GM19463 (cell line): ENCODE measurements at regions not wholly inside any gene's neighbourhood (a gene's known extent, or its start where the extent isn't known, plus 50 kb on each side); places are given as distances from the start of the nearest gene placed in this dataset.
"Not testable (repeated sequence)": the region's sequence is repeated elsewhere in the genome, so short reads cannot be mapped to it uniquely, and the experiment has no call there.

Experiments used
- ATAC-seq: cut with Tn5 transposase; IDR thresholded peaks from one replicate; pipeline ENCODE4 v1.9.1; 2021; ENCODE audit warnings: mild to moderate bottlenecking, moderate library complexity; ENCODE audit not compliant: unreplicated experiment

DNA sequence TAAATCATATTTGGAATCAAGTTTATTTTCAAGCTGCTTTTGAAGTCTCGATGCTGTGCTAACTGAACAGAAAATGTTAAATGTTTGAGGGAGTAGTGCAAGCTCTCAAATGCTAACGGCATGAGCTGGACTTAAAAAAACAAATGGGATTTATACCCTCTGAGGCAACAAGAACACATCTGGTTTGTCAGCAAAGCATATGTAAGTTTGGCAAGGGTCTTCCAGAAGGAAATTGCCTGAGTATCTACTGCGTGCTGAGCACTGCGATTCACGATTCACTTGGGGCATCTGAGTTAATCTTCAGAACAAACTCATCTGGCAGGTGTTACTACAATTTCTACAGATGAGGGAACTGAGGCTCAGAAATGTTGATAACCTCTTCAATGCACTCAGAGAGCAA lies 98.4 kb upstream of the C9orf72 start:
- no peak for ATAC-seq

DNA sequence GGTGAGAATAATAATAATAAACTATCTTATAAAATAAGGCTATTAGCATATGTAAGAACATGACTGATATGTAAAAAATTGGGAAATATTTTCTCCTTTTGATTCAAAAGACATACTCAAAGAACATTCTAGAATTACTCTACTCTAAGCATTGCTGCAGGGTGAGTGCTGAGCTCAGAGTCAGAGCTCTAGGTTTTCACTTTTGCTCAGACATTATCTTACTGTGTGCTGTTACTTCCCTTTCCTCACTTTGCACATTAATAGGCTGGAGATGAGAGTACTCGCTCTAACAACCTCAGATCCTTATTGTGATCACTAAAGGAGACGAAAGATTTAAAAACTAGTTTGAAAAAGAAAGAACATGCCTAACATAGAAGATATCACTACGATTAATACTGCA lies 99.4 kb upstream of the C9orf72 start:
- no peak for ATAC-seq

DNA sequence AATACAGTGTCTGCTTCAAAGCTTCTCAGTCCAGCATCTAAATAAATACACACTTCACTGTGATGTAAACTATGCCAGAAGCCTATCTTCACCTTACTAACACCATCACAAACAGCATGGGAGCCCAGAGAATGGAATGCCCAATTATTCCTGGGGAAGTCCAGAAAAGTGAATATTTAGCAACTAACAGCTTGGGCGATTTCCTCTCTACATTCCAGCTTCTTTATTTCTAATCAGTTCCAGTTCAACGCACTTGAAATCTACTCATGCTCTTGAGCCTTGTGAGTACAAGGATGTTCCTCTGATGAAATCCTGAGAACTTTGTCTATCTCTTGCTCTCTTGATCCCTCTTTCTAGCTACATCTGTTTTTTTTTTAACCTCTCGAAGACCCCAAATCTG lies 100.4 kb upstream of the C9orf72 start:
- ATAC-seq = no peak

DNA sequence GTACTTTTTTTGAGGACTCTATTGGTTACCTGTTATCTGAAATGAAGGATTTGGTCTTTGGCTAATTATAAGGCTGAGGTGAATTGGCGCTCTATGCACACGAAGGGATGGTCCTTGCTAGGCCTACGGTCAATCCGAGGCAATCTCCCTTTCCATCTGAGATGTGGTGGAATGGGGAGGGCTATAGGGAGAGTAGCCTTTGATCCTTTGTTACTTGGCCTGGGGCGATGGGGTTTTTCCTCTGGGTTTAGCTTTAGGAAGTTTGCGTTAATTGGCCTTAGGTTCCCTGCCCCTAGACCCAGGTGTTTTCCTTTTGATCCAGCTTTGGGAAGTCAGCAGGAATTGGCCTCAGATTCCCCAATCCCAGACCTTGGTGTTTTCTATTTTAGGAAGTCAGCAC lies 102.1 kb upstream of the C9orf72 start:
- no peak for ATAC-seq

DNA sequence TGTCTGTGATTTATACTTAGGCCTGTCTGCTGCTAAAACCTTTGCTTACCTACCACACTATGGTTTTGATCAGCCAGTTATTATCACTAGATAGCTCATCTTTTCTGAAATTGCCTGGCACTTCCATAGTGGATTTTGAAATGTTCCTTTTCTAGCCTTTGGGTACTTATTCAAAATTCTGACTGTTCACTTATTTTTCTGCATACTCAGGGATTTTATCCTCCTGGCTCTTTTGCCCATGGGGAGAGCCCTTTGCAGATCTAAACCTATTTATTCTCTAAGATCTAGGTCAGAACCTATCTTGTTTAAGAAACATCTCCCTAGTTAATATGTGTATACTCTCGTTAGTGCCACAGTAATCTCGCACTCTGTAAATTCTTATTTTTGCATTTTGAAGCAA lies 103.5 kb upstream of the C9orf72 start:
- no peak for ATAC-seq

DNA sequence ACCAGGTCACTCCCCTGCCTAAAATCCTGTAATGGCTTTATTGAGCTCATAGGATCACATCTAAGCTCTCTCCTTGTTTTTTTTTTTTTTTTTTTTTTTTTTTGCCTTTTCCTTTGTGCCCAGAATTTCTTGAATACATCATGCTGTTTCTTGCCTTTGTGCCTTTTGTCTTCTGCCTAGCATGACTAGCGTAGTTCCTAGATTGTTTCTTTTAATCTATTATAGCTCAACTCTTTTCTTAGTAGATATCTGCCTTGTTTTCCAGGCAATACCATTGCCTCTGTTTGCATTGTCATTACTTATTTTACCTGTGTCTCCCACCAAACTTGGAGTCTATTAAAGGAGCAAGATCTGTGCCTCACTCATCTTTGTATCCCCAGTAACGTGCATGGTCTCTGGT lies 106.1 kb upstream of the C9orf72 start:
- ATAC-seq = no peak

DNA sequence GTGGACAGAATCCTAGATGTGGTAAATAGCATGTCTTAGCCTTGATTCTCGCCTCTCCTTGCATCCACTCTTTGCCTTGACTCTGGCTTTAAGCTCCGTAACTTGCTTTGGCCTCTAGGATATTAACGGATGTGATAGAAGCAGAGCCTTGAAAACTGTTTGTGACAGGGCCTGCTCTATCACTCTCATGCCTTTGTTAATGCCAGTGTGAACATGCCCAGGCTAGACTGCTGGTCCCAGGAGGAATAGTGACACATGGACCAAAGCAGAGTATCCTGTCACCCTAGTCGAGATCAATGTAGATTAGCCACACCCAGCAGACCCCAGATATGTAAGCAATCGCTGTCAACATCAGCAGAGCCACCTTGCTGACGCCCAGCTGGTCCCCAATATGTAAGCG lies 109.9 kb upstream of the C9orf72 start:
- ATAC-seq = no peak

DNA sequence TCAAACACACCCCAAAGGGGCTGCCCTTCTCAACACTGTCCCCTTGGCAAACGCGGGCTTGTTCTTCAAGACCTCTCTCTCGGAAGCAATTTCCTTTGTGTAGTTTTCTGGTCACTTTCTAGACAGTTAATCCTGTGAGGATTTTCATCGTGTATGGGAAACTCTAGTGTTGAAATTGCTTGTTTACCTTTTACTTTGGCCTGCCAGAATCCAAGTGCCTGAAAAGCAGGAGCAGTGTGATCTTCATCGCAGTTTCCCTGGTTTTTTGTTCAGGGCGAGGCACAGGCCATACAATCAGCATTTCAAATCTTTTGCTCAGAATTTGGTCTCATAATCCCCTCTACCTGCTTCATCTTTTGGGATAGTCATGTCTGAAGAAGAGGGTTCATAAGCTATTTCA lies 115.7 kb upstream of the C9orf72 start:
- ATAC-seq = no peak

DNA sequence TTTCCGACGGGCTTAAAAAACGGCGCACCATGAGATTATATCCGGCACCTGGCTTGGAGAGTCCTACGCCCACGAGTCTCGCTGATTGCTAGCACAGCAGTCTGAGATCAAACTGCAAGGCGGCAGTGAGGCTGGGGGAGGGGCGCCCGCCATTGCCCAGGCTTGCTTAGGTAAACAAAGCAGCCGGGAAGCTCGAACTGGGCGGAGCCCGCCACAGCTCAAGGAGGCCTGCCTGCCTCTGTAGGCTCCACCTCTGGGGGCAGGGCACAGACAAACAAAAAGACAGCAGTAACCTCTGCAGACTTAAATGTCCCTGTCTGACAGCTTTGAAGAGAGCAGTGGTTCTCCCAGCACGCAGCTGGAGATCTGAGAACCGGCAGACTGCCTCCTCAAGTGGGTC lies 117.5 kb upstream of the C9orf72 start:
- not testable (repeated sequence) for ATAC-seq

DNA sequence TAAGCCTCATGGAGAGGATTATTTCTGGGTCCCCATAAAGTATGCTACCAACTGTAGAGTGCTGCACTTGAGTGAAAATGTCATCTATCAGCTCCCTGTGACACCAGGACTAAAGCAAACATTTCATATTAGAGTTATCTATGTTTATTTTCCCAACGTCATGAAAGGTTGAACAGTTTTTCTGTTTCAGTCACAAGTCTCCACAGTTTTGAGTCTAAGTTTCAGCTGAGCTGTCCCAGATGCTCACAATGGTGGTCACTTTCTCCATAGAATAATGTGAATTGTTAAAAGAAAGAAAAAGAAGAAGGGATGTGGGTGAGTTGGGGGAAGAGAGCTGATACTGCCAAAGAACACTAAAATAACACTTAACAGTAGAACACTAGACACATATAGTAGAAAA lies 126.3 kb upstream of the C9orf72 start:
- no peak for ATAC-seq

DNA sequence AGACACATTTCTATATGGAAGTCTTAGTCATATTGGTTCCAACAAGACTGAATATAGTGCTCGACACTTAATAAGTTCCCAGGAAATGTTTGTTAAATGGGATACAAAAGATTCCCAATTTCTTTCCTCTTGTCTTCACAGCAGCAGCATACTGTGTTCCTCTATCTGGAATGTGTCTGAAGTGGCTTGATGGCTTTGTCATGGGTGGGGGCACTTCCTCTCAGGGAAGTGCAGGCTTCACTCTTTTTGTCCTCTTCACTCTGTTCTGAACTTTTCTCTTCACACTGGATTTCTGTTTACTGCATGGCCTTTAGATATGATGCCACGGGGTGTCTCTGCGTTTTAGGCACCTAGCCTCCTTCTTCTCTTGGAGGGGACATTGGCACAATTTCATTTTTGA lies 127.7 kb upstream of the C9orf72 start:
- no peak for ATAC-seq

DNA sequence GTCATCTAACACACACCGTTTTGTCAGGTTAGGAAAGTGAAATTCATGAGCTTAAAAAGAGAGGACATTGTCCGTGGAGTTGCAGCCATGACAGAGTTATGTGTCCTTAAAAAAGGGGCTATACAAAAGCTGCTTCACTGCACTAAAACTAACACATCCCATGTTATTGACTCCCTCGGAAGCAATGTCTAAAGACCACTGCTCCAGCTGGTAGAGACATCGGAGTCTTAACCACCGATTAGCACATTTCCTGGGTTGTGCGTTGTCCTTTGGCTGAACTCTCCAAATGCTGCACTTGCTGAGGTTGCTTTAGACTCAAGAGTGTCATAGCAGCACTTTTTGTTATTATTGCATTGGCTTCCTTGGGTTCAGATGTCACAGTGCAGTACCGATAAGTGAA lies 128.3 kb upstream of the C9orf72 start:
- ATAC-seq = no peak

DNA sequence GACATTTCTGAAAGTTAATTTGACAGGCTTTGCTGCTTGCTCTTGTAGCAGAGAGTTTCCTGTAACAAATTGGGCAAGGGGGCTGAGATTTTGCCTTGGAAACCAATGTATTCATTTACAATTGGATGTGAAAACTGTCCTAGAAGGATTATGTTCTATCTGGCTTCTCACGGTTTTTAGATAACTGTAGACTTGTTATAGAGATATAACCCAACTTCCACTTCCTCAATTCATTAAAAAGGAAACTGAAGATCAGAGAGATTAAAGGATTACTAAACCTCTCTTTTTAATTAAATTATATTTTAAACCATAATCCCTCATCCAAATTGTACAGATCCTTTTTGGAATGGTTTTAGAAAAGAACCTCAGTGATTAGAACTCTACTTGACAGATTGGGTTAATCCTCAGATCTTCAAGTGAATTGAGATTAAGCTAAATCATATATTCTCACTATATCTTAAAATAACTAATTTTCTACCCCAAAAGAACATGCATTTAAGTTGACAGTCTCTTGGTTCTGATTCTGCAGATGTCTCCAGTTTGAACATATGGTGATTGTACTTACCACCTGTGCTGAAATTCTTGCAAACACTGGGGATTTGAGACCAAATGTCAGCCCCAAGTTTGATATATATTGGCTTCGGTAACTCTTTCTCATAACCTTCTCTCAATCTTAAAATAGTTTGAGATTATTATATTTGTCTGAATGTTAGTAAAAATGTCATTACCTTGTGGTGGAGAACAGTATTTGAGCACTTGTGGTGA lies 130.1 kb upstream of the C9orf72 start:
- no peak for ATAC-seq

DNA sequence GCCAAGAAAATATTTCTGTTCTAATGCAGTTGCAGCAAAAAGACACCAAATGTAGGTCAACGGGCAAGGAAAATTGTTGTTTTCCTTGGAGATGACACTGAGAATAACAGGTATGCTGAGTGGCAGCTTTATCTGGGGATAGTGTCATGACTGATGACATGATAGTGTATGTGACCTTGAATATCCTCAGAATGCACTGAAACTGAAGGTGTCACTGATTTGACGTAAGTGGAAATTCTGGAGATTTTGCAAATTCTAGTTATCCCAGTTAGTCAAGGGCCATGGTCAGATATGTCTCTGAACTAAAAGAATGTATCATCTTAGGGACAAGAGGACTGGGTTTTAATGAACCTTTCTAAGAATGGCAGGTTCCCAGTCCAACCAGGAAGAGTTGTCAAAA lies 138.0 kb upstream of the C9orf72 start:
- ATAC-seq = no peak

DNA sequence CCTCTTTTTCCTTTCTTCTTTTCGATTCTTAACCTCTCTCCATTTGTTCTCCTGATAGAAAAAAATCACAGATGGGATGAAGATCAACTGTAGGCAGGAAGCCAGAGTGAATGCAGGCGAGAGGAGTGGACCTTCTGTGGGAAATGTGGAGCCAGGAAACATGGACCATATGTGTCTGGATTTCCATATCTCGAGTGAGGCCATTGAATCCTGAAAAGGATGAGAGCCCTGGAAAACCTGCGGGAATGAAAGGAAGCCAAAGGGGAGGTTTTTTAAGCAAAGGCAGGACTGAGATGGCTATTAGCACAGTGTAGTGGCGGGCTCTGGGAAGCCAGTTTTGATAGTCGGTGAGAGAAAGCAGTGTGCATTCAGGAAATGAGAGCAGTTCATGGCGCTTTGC lies 139.5 kb upstream of the C9orf72 start:
- no peak for ATAC-seq

DNA sequence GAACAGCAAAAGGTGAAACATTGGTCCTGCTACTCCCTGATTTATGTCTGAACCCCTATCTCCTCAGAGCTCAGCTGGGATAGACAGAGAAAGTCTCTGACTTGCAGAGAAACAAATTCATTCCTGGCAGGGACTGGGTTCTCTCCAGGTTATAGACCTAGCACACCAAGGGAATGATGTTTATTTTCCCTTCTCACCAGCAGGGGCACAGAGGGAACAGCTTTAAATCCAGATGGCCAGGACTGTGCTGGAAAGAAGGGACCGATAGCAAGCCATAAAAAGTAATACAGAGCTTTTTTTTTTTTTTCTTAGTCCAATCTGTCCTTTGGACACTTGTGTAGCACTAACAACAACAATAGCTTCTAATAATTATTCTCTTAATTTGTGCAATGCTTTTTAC lies 141.1 kb upstream of the C9orf72 start:
- ATAC-seq = no peak

DNA sequence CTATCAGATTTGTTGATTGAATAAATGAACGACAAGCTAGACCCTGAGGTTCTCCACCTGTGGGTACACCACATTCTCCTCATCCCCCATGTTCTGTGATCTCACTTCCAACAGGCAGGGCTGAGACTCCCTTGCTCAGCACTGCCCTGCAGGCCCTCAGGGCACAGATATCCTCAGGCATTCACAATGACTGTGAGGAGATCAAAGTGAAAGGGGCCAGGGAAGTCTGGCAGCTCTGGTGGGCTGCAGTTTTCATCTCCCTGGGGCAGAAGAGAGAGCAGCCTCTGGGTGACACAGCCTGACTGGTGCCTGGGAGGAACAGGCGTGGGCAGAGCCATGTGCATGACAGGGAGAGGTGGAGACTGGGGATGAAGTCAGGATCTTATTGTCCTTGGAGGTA lies 142.4 kb upstream of the C9orf72 start:
- no peak for ATAC-seq

DNA sequence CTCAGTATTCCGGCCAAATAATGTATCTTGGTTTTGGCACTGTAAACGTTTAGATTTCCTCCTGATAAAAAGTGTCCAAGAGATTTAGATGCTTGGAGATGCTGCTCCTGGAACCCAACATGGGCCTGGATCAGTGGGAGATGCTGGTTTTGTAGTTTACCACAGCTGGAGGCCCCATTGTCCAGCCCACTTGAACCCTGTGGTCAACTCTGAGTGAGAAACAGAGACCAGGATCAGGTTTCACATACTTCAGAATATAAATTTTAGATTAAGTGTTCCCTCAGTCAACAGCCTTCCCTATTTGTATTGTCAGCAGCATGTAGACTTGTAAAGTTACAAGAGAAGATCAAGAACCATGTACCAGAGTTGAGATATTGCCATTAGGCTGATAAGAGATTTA lies 144.7 kb upstream of the C9orf72 start:
- no peak for ATAC-seq

DNA sequence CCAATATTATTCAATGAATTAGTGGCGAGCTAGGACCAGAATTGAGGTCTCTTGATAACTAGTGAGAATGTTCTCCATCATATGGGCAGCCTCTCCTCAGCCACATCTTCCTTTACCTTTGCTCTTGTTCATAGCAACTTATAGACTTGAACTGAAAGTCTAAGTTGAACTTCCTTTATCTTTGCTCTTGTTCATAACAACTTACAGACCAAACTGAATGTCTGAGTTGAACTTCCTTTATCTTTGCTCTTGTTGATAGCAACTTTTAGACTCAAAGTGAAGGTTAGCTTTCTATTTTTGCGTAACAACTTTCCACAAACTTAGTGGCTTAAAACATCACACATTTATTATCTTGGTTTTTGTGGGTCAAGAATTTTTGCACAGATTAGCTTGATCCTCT lies 146.4 kb upstream of the C9orf72 start:
- ATAC-seq = no peak

DNA sequence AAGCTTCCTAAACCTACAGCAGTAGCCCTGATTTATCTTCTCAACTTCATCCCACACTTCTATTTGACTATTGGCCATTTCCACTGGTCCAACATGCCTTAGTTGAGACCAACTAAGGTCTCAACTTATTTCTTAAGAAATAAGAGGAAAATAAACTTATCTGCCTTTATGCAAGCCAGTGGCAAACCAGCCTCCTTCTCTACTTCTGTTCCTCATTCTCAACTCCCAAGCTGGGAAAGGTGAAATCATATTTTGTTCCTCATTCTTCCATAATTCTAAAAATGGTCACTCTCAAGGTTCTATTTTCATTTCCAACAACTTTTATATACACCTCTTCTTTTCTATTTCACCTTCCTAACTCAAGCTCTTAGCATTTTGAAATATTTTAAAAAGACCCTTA lies 149.6 kb upstream of the C9orf72 start:
- no peak for ATAC-seq

DNA sequence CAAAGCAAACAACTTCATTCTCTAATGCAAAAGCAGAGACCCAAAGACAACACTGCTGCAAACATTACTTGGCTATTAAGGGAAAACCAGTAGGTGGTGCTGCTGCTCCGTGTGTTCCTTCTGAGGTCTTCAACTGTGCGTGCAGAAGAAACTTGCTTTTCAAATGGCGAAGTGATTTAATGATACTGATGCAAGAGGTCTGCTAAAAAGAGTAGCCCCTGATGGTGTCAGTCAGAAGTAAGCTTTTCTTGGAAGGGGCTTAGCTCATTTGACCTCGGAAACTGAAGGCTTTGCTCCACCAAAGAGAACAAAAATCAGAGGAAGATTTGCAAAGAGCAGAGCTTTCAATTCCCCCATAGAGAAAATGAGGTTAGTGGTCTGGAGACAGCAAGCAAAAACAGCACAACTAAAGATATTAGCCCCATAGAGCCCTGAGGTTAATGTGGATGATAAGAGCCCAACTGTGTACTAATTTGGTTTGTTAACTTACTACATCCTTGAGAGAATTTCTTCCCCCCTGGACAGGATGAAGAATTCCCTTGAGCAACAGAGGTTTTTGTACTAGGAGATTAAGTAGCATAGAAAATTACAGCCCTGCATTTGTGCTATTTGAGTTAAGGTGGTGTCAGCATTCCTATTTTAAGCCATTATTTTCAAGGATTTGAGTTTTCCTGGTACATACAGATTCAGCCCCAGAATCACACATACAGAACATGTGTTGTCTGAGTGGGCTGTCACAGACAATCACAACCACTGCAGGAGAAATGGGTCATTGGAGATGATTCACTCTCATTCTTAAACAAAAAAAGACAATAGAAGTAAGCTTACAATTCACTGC lies 153.2 kb upstream of the C9orf72 start:
- peak; percentile 82 for ATAC-seq

DNA sequence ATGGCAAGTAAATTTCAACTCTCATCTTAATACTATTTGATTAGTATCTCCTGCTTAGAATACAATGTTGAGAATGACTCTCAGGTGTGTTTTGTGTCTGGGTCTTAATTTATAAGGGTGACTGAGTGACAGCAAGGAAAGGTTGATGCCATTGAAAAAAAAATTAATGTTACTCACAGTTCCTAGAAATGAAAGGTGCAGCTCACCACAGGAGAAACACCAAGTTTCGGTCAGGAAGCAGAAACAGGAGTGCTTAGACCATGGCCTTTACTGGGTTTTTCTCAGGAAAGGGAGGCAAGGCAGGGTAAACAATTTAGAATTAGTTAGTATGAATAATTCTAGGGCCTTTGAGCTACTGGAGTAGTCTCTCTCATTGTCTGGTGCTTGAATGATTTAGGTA lies 159.2 kb upstream of the C9orf72 start:
- ATAC-seq = no peak

DNA sequence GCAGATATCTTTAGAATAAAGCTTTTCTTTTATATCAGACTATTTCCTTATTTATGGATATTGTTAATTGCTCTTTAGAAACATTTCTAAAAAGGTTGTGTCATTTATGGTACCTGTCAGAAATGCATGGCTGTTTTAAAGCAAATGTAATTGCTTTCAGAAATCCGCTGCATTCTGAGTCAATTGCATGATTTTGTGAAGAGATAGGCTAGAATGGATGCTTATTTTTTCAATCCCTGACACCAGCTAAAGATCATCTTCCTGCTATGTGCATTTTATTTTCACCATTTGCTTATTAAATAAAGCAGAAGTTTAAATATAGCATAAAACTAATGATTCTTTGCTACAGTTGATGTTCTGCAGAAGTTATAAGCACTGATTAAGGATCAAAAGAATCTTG lies 170.2 kb upstream of the C9orf72 start:
- no peak for ATAC-seq
